Skeletal muscle satellite cell (primary cell): ENCODE measurements at regions not wholly inside any gene's neighbourhood (a gene's known extent, or its start where the extent isn't known, plus 50 kb on each side); places are given as distances from the start of the nearest gene placed in this dataset.

Experiments
- H3K27me3 ChIP-seq: 2 replicates; pipeline ENCODE4 v1.7.0; 2013; ENCODE audit warnings: low read length; ENCODE audit not compliant: control insufficient read depth, insufficient read depth
- H3K36me3 ChIP-seq: 2 replicates; pipeline ENCODE4 v1.7.0; 2013; ENCODE audit warnings: mild to moderate bottlenecking, control low read depth, low read length; ENCODE audit not compliant: insufficient read depth
- H3K4me1 ChIP-seq: 2 replicates; pipeline ENCODE4 v1.7.0; 2013; ENCODE audit warnings: low read length; ENCODE audit not compliant: control insufficient read depth, insufficient read depth
- H3K4me2 ChIP-seq: 2 replicates; pipeline ENCODE4 v1.7.0; 2013; ENCODE audit warnings: mild to moderate bottlenecking, low read length
- H3K4me3 ChIP-seq: 2 replicates; pipeline ENCODE4 v1.7.0; 2013; ENCODE audit warnings: low read length
- H3K9ac ChIP-seq: 2 replicates; pipeline ENCODE4 v1.7.0; 2013; ENCODE audit warnings: mild to moderate bottlenecking, low read depth, low read length, moderate library complexity
- H3K9me3 ChIP-seq: replicated peaks from 2 replicates; pipeline ENCODE4 v1.7.0; 2013; ENCODE audit warnings: mild to moderate bottlenecking, control low read depth, low read length

DNA sequence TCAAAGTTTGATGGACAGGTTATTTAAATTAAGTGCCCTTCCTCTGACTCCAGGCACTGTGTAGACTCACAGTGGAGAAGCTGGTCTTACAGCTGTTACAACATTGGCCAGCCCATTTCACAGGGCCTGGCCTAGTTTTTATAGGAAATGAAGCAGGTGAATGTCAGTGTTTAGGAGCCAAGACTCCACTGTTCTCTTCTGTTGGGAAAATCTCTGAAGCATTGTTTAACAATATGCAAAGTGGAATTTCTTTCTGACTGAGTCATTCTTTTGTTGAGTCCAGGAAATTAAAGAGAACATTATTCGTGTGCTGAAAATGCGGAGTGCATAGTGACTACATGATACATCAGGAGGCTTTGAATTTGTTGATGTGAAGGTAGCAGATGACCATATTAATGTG, 64.7 kb downstream of the ARRDC4 start:
- H3K36me3 ChIP-seq: no peaks in the 10 kb centered on the region
- no peaks in the 10 kb centered on the region for H3K4me1 ChIP-seq
- no peak overlapping the region for H3K4me2 ChIP-seq
- no peaks in the 10 kb centered on the region for H3K9me3 ChIP-seq
- H3K4me3 ChIP-seq: no peak overlapping the region
- no peaks in the 10 kb centered on the region for H3K27me3 ChIP-seq
- H3K9ac ChIP-seq: no peak overlapping the region

DNA sequence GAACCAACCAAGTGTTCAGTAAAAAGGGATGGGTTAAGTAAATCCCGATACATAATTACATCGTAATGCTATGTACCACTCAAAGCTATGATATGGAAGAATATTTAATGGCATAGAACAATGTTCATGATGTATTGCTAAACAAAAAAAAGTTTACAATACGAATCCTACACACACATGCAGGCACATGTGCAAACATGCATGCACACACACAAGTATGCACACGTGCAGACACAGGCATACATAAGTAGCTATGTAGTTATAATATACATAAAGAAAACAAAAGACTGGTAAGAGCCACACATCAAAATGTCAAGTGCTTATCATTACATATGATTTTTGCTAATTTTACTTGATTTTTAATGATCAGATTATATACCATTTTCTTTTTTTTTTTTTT, 74.2 kb downstream of the ARRDC4 start:
- no peak overlapping the region for H3K4me3 ChIP-seq
- H3K27me3 ChIP-seq: no peaks in the 10 kb centered on the region
- H3K4me2 ChIP-seq: no peak overlapping the region
- H3K4me1 ChIP-seq: no peaks in the 10 kb centered on the region
- no peaks in the 10 kb centered on the region for H3K9me3 ChIP-seq
- no peak overlapping the region for H3K9ac ChIP-seq
- H3K36me3 ChIP-seq: no peaks in the 10 kb centered on the region

DNA sequence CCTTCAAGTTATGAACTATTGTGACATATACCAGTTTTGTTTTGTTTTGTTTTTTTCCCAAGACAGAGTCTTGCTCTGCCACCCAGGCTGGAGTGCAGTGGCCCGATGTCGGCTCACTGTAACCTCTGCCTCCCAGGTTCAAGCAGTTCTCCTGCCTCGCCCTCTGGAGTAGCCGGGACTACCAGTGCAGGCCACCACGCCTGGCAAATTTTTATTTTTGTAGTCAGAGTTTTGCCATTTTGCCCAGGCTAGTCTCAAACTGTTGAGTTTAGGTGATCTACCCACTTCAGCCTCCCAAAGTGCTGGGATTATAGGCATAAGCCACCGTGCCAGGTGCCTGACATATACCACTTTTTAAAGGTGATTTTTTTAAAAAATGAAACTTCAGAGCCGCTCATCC, 74.6 kb downstream of the ARRDC4 start:
- no peak overlapping the region for H3K4me2 ChIP-seq
- H3K27me3 ChIP-seq: no peaks in the 10 kb centered on the region
- H3K36me3 ChIP-seq: no peaks in the 10 kb centered on the region
- no peak overlapping the region for H3K4me3 ChIP-seq
- no peaks in the 10 kb centered on the region for H3K4me1 ChIP-seq
- H3K9ac ChIP-seq: no peak overlapping the region
- H3K9me3 ChIP-seq: no peaks in the 10 kb centered on the region

DNA sequence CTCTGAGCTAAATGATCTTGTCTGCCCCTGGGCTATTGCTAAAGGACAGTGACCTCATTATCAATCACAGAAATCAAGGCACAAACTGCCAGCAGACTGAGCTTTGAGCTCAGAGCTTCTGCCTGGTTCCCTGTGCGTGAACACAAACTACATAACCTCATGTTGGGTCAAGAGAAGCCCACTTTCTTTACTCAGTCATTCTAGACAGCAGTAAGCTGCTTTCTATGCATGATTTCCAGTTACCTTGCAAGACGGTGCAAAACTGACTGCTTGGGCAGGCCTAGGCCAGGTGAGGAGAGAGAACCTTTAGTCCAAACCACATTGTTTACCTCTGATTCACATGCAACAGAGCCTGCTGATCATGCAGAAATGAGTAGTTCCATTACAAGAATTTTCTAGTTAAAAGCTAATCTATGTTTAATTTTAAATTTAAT, 75.1 kb downstream of the ARRDC4 start:
- H3K4me2 ChIP-seq: no peak overlapping the region
- no peaks in the 10 kb centered on the region for H3K4me1 ChIP-seq
- no peaks in the 10 kb centered on the region for H3K27me3 ChIP-seq
- no peaks in the 10 kb centered on the region for H3K9me3 ChIP-seq
- H3K36me3 ChIP-seq: no peaks in the 10 kb centered on the region
- no peak overlapping the region for H3K9ac ChIP-seq
- H3K4me3 ChIP-seq: no peak overlapping the region

DNA sequence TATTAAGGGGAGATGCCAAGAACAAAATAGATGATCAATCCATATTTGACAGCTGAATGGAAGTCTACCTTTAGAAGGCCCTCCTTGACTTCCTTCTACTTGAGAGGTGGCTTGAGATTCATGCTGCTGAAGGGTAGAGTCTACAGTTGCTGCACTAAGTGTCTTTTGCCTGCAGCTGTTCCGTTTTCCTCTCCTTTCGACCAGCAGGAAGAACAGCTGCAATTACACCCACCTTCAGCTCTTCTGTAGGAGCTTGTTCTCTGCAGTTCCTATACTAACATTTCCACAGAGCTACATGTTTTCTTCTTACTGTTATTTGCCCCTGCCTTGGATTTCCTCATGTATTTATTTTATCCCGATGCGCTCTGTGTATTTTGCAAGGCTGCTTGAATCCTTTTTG, 79.1 kb downstream of the ARRDC4 start:
- no peaks in the 10 kb centered on the region for H3K27me3 ChIP-seq
- no peak overlapping the region for H3K4me3 ChIP-seq
- no peaks in the 10 kb centered on the region for H3K9me3 ChIP-seq
- H3K4me2 ChIP-seq: no peak overlapping the region
- H3K9ac ChIP-seq: no peak overlapping the region
- H3K4me1 ChIP-seq: no peaks in the 10 kb centered on the region
- no peaks in the 10 kb centered on the region for H3K36me3 ChIP-seq

DNA sequence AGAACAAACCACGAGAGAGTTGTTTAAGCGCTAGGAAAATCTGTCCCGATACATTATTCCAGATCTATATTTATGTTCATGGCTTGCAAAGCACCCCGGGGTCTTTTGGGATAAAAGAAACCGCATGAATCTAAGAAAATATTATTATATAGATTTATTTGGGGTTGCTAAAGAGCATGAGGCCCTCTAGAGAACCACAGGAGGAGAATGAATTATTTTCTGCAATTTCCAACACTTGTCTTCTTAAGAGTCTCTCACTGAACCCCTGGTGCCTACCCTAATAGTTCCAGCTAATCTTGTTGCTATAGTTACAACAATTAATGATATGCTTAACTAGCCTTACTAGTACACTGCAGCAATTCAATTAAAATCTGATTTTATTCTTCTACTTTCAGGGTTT, 79.6 kb downstream of the ARRDC4 start:
- Histone ChIP-seq H3K4me1 (no peaks in the 10 kb centered on the region), H3K36me3 (no peaks in the 10 kb centered on the region), H3K9ac (no peak overlapping the region), H3K4me2 (no peak overlapping the region), H3K27me3 (no peaks in the 10 kb centered on the region), H3K9me3 (no peaks in the 10 kb centered on the region), H3K4me3 (no peak overlapping the region)

DNA sequence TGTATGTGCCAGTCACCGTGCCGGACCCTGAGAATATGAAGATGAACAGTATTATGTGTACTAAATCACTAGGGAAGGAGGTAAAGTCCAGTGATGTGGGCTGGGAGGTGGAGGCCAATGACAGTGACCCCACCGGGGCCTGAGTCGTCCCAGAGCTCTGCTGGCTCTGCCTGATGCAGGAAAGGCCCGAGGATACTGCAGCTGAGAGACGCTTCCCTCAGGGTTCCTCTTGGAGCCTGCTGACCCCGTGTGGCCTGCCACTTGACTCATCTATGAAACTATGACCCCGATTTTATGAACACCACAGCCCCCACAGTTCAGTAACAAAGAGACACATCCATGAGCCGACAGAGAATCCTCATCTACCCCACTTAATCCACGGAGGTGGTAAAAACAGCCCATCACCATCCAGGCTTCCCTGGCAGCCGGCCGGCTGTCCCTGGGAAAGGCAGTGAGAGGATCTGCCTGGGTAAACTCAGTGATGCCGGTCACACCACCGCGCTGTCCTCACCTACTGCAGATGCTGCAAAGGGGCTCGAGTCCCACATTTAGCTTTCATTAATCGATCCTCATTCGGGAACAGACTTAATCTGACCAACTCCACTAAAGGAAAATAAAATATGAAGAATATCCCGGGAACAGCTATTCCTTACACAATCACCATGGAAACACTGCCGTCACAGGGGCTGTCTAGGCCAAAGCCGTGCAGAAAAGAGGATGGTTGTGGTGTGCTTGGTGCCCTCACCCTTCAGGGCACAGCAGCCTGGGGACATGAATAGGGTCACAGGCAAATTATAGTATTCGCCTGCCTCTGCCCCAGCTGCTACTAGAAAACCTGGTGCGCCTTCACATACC, 82.9 kb downstream of the ARRDC4 start:
- Histone ChIP-seq H3K4me2 (no peak overlapping the region), H3K9ac (no peak overlapping the region), H3K9me3 (no peaks in the 10 kb centered on the region), H3K4me1 (no peaks in the 10 kb centered on the region), H3K27me3 (no peaks in the 10 kb centered on the region), H3K4me3 (no peak overlapping the region), H3K36me3 (no peaks in the 10 kb centered on the region)

DNA sequence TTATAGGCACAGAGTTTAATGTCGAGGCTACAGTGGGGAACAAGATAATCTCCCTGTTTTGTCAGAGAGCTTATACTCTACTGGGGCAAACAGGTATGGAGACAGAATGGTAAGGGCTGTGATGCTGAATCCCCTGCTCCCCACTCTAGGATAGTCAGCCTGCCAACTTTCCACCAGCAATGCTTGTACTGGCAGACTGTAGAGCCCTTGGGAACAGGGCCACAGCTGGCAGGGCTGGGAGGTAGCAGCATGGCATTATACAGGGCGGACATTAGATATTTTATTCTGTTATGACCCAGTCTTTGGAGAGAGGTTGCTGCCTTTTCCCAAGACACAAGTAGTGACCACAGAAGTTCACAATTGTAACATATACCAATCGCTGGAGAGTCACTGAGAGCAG, 91.2 kb downstream of the ARRDC4 start:
- Histone ChIP-seq H3K9ac (no peak overlapping the region), H3K27me3 (no peaks in the 10 kb centered on the region), H3K36me3 (no peaks in the 10 kb centered on the region)

DNA sequence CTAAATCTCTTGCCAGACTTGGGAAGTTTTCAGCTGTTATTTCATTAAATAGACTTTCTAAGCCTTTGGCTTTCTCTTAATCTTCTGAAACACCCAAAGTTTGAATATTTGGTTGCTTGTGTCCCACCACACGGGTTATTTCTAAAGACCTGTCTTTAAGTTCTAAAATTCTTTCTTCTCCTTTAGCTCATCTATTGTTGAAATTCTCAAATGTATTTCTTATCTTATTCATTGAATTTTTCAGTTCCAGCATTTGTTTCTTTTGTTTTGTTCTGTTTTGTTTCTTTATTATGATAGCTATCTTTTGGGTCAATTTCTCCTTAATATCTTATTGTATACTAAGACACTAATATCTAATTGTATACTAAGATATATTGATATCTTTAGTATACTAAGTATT, 97.0 kb downstream of the ARRDC4 start:
- Histone ChIP-seq H3K9ac (no peak overlapping the region), H3K27me3 (no peaks in the 10 kb centered on the region), H3K4me1 (no peaks in the 10 kb centered on the region), H3K9me3 (peaks cover 9% of the 10 kb centered on the region), H3K4me3 (no peak overlapping the region), H3K36me3 (no peaks in the 10 kb centered on the region), H3K4me2 (no peak overlapping the region)

More for the DNA sequence above, 91.2 kb downstream of the ARRDC4 start:
- Histone ChIP-seq H3K4me1 (no peaks in the 10 kb centered on the region), H3K4me2 (no peak overlapping the region), H3K4me3 (no peak overlapping the region), H3K9me3 (peaks cover 5% of the 10 kb centered on the region)

DNA sequence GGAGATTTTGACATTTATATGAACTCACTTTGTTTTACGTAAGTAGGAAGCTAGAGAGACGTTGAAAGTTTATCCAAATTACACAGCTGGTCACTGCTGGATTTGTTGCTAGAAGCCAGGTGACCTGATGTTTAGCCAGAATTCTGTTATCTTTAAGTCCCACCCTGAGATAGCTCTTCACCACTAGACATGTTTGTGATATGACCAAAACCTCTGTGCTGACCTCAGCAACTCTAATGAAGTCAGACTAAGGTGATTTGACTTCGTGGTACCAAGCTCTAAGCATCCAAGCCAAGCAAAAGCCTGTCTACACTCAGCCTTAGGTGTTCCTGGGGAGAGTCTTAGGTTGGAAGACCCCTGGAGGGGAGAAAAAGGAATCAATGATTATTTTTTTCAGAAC, 102.4 kb downstream of the ARRDC4 start:
- H3K27me3 ChIP-seq: no peaks in the 10 kb centered on the region
- no peaks in the 10 kb centered on the region for H3K9me3 ChIP-seq
- H3K4me1 ChIP-seq: peaks cover 8% of the 10 kb centered on the region
- H3K9ac ChIP-seq: no peak overlapping the region
- no peak overlapping the region for H3K4me3 ChIP-seq
- H3K36me3 ChIP-seq: no peaks in the 10 kb centered on the region
- no peak overlapping the region for H3K4me2 ChIP-seq

DNA sequence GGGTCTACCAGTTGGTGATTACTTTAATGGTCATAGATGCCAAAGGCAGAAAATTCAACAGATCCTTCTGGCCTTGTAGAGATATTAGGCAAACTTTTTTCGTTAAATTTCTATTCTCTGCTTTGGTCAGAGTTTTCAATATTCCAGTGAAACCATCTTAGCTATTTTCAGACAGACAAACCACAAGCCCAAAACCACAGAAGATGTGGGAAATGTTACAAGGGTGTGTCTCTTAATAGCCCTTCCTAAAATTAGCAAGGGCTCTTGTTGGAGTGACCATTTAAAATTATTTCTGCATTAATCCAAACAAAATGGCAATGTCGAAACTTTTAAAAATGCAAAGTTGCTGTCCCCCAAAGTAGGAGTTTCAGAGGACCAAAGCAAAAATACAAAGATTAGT, 102.8 kb downstream of the ARRDC4 start:
- Histone ChIP-seq H3K27me3 (no peaks in the 10 kb centered on the region), H3K4me2 (no peak overlapping the region), H3K36me3 (no peaks in the 10 kb centered on the region), H3K4me1 (peaks cover 12% of the 10 kb centered on the region), H3K4me3 (no peak overlapping the region), H3K9me3 (no peaks in the 10 kb centered on the region), H3K9ac (no peak overlapping the region)

DNA sequence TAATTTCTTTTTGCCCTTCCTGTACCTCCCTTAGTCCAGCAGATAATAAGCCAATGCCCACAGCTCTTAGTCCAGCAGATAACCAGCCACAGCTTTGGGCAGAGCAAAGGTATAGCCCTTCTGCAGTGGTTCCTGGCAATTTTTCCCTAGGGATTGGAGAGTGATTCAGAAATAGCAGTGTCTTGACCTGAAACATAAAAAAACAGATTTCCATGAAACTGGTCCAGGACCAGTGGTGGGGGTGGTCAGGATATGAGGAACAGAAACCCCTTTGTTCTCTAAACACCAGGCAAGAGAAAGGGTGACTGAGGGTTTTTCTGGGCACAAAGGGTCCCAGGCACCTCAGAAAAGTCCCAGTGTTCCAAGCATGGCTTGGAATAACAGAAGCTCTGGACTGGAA, 103.4 kb downstream of the ARRDC4 start:
- H3K27me3 ChIP-seq: no peaks in the 10 kb centered on the region
- H3K4me1 ChIP-seq: peaks cover 12% of the 10 kb centered on the region
- no peak overlapping the region for H3K4me3 ChIP-seq
- H3K4me2 ChIP-seq: no peak overlapping the region
- no peaks in the 10 kb centered on the region for H3K36me3 ChIP-seq
- no peak overlapping the region for H3K9ac ChIP-seq
- no peaks in the 10 kb centered on the region for H3K9me3 ChIP-seq
